Astrocyte of the spinal cord (primary cell): ENCODE measurements at regions not wholly inside any gene's neighbourhood (a gene's known extent, or its start where the extent isn't known, plus 50 kb on each side); places are given as distances from the start of the nearest gene placed in this dataset.
"Not testable (repeated sequence)": the region's sequence is repeated elsewhere in the genome, so short reads cannot be mapped to it uniquely, and the experiment has no call there.

Experiments used
- DNase-seq: peaks from one replicate; pipeline ENCODE4 v3.0.0; 2011; ENCODE audit warnings: low read depth, low spot score
- H3K4me3 ChIP-seq: 2 replicates; pipeline ENCODE4 v1.5.1; 2011; ENCODE audit warnings: low read depth, mild to moderate bottlenecking, low read length, moderate library complexity
- in situ Hi-C: cut with HindIII; loops from 2 replicates; pipeline ENCODE4 v1.10.0; 2017; ENCODE audit warnings: low sequenced_read_pairs
- TF ChIP-seq, protein P1 (sequence below): IDR thresholded peaks from 2 replicates; pipeline ENCODE4 v1.5.1; 2012; ENCODE audit warnings: low read depth, mild to moderate bottlenecking, low read length, inconsistent platforms

DNA sequence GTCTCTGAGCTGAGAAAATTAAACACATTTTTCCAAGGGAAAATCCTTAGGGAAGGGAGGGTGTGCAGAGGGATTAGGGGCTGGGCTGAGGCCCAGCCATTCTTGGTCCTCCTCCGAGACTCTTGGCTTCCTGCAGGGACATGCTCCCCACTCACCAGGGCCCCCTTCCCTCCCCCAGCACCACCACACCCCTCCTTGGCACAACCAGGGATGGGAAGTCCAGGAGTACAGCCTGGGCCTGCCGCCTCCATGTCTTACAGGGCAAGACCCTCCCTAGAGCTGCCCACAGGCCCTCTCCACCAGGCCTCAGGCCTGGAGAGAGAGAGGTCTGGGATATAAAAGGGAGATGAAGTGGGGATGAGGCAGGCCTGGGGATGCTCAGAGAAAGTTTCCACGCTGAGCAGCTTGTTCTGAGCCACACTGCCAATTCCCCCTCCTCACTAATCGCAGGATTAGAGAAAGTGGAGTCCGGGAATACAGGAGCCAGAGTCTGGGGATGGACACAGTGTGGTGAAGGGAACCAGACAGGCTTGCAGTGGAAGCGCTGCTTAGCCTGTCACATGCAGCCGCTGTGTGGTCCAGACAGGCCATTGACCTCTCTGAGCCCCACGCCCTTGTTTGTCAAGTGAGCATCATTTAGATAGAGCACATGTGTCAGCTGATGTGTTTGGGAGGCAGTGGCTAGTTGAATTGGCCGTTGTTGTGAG, 105.5 kb downstream of the MRPL14 start:
- DNase-seq = no peak
- no peak overlapping the region for H3K4me3 ChIP-seq
- TF ChIP-seq, protein P1, sequence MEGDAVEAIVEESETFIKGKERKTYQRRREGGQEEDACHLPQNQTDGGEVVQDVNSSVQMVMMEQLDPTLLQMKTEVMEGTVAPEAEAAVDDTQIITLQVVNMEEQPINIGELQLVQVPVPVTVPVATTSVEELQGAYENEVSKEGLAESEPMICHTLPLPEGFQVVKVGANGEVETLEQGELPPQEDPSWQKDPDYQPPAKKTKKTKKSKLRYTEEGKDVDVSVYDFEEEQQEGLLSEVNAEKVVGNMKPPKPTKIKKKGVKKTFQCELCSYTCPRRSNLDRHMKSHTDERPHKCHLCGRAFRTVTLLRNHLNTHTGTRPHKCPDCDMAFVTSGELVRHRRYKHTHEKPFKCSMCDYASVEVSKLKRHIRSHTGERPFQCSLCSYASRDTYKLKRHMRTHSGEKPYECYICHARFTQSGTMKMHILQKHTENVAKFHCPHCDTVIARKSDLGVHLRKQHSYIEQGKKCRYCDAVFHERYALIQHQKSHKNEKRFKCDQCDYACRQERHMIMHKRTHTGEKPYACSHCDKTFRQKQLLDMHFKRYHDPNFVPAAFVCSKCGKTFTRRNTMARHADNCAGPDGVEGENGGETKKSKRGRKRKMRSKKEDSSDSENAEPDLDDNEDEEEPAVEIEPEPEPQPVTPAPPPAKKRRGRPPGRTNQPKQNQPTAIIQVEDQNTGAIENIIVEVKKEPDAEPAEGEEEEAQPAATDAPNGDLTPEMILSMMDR = no peak
- in situ Hi-C loops = no loop called here

DNA sequence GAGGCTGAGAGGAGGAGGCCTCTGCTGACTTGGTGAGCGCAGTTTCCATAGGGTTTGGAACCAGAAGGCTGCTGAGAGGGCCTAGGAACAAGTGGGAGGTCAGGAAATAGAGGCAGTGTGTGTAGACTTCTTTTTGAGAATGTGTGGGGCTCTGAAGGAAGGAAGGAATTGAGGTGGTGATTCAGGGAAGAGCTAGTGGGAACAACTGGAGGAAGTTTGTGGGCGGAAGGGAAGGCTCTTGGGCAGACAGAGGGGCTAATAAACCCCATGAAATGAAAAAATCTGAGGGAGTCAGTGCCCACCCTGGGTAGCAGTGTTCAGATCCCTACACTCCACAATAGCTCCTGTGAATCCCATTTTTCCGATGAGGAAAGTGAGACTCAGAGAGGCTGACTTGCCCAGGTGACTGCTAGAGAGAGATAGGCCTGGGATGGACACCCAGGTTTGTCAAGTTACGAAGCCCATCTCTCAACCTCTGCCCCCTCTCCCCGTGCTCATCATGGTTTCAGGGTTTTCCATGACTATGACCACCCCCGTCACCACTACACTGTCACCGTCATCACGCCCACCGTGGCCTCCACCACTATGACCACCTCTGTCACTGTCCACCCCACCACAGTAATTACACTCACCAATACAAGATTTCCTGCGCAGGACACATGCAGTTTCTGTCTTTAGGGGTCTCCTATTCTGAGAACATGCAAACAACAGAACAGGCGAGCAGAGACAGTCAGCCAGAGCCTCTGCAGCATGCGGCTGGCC, 106.4 kb downstream of the MRPL14 start:
- H3K4me3 ChIP-seq = no peak overlapping the region
- TF ChIP-seq, protein P1 = no peak
- in situ Hi-C loops = no loop called here
- no peak for DNase-seq

DNA sequence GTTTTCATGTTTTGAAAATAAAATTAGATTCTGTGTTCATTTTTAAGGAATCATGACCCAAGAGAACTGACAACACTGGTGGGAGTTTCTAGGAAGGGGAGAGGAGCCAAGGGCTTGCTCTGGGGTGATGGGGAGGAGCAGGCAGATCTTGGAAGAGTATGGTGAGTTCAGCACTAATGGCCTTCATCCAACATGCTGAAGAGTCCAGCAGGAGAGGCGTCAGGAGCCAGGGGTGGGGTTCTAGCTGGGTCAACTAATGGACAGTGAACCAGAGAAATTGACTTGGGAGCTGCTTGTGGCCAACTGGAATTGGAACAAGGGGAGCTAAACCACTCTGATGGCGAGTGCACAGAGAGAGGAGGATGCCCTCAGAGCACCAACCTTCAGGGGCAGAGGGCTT, 107.1 kb downstream of the MRPL14 start:
- TF ChIP-seq, protein P1 = no peak

DNA sequence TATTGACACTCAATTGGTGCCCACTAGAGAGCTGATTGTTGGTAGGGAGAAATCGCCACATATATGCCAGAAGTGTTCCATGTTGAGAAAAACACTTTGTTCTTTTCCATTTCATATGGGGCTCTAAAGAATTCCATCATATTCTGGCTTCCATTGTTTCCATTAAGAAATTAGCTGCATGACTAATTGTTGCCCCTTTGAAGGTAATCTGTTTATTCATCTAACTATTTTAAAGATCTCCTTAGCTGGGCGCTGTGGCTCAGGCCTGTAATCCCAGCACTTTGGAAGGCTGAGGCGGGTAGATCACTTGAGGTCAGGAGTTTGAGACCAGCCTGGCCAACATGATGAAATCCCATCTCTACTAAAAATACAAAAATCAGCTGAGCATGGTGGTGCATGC, 109.9 kb downstream of the MRPL14 start:
- H3K4me3 ChIP-seq, in situ Hi-C loops, DNase-seq: not testable (repeated sequence)

More for the DNA sequence above, 107.1 kb downstream of the MRPL14 start:
- DNase-seq = no peak
- no peak overlapping the region for H3K4me3 ChIP-seq
- in situ Hi-C loops = no loop called here

DNA sequence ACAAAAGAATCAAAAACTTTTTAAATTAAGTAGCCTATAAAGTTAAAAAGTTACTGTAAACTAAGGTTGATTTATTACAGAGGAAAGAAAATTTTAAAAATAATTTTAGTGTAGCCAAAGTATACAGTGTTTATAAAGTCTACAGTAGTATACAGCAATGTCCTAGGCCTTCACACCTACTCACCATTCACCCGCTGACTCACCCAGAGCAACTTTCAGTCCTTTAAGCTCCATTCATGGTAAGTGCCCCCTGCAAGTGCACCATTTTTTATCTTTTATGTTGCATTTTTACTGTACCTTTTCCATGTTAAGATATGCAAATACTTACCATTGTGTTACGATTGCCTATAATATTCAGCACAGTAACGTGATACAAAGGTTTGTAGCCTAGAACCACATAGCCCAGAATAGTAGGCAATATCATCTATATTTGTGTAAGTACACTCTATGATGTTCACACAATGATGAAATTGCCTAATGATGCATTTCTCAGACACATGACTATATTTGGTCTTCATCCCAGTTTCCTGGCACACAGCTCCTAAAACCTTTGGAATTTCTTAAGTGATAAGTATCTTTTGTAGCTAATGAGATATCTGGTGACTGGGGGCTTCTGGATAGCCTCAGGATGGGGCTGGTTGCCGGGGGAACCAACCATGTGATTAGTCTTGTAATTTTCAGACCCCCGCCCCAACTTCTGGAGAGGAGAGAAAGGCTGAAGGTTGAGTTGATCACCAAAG, 111.0 kb downstream of the MRPL14 start:
- in situ Hi-C loops = no loop called here
- no peak for DNase-seq
- TF ChIP-seq, protein P1 = no peak
- H3K4me3 ChIP-seq = no peak overlapping the region

DNA sequence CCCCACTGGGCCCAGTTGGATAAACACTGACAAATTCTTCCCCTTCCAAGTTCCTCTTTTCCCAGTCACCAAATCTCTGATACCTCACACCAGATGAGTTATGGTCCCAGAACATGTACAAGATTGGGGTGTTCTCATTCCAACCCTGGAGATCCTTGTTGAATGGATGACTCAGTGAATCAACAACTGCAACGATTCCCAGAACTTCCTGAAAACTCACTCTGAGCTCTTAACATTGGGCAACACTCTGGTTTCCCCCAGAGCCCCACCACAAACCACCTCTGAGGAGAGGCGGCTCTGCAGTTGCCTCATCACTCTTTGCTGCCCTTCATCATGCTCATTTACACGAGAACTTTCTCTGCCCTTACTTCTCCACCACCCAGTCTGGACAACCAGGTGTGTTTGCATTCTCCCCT, 115.2 kb downstream of the MRPL14 start:
- H3K4me3 ChIP-seq = no peak overlapping the region
- TF ChIP-seq, protein P1 = no peak
- peak; percentile 96 for DNase-seq
- in situ Hi-C loops = no loop called here
